Testis (tissue), 2 donors: ENCODE measurements at regions not wholly inside any gene's neighbourhood (a gene's known extent, or its start where the extent isn't known, plus 50 kb on each side); places are given as distances from the start of the nearest gene placed in this dataset.

ENCODE experiments used
- DNase-seq: peaks from one replicate; pipeline ENCODE4 v3.0.0-alpha.2; 2019
- H3K27ac ChIP-seq, 2 donors: fragments of 200-600 bp; sonication (generic); one replicate each; pipeline ENCODE4 v1.5.1; 2019
- H3K27me3 ChIP-seq: fragments of 200-600 bp; sonication (generic); one replicate; pipeline ENCODE4 v1.5.1; 2019
- H3K36me3 ChIP-seq: fragments of 200-600 bp; sonication (generic); one replicate; pipeline ENCODE4 v1.5.1; 2017; ENCODE audit warnings: low read depth; ENCODE audit errors: missing control alignments
- H3K4me1 ChIP-seq: fragments of 200-600 bp; sonication (generic); one replicate; pipeline ENCODE4 v1.5.1; 2019
- H3K4me3 ChIP-seq, 2 donors: fragments of 200-600 bp; sonication (generic); one replicate each; pipeline ENCODE4 v1.5.1; 2017 to 2019
- H3K9me3 ChIP-seq: fragments of 200-600 bp; sonication (generic); one replicate; pipeline ENCODE4 v1.5.1; 2017
- POLR2A ChIP-seq: fragments of 450-650 bp; IDR thresholded peaks from one replicate; pipeline ENCODE4 v1.6.1; 2017; ENCODE audit warnings: antibody characterized with exemption, mild to moderate bottlenecking, moderate library complexity
- WGBS, 2 donors: methylation state at CpG; one replicate each; pipeline ENCODE4 v1.1.5; 2018; 5-methylcytosine and 5-hydroxymethylcytosine counted together
- intact Hi-C: fragments of 100-400 bp; cut with DNase I; formaldehyde crosslinking; loops from one replicate; pipeline ENCODE4 v1.15.1; 2023; ENCODE audit warnings: low total_unique reads
- TF ChIP-seq, protein P1 (sequence below), 3 experiments: fragments of 450-650 bp in 2 of 3; fragments of 200-600 bp in 1 of 3; sonication (generic) in 1 of 3; IDR thresholded peaks; one replicate each; pipeline ENCODE4 v1.5.1; 2016 to 2019; ENCODE audit warnings: antibody characterized with exemption in 3 of 3, mild to moderate bottlenecking in 2 of 3, moderate library complexity in 1 of 3

DNA sequence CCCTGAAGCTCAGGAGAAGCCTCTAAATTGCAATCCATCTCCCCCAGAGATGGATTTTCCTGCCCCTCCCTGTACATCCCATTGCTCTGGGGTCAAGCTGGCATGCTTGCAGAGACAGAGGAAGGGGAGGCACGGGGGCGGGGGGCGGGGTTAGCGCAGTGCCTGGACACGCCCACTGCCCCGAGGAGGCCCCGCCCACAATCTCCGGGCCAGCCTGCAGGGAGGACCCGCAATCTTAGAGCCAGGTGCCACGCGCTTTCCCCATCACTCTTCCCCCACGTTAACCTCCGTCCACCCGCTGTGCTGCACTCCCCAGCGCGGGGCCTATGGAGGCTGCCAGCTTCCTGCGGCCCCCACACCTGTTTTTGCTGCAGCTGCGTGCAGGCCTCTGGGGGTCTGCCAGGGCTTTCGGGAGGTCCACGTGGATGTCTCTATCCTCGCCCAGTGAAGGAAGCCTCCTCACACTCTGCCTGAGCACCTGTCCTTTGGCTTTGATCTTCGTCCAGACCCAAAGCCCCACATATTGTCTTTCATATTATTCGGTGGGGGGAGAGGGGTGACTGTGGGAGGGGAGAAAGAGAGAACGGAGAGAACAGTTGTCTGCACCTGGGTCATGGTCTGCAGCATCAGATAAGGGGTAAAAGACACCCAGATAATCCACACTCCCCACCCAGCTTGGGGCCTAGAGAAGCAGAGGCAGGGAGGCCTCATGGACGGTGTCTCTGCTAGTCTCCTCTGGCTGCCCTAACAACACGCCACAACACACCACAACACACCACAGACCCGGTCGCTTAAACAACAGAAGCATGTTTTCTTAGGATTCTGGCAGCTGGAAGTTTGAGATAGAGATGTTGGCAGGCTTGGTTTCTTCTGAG lies 118.0 kb upstream of the MEF2A start:
- Histone ChIP-seq H3K9me3 (no peaks in the 10 kb centered on the region), H3K27ac (no peak overlapping the region), H3K4me3 (peak overlapping the region in 1 of 2 donors; percentile 29), H3K4me1 (peaks cover 3% of the 10 kb centered on the region), H3K27me3 (no peaks in the 10 kb centered on the region), H3K36me3 (no peaks in the 10 kb centered on the region)
- intact Hi-C loops: no loop called here
- TF ChIP-seq POLR2A: no peak
- TF ChIP-seq, protein P1, sequence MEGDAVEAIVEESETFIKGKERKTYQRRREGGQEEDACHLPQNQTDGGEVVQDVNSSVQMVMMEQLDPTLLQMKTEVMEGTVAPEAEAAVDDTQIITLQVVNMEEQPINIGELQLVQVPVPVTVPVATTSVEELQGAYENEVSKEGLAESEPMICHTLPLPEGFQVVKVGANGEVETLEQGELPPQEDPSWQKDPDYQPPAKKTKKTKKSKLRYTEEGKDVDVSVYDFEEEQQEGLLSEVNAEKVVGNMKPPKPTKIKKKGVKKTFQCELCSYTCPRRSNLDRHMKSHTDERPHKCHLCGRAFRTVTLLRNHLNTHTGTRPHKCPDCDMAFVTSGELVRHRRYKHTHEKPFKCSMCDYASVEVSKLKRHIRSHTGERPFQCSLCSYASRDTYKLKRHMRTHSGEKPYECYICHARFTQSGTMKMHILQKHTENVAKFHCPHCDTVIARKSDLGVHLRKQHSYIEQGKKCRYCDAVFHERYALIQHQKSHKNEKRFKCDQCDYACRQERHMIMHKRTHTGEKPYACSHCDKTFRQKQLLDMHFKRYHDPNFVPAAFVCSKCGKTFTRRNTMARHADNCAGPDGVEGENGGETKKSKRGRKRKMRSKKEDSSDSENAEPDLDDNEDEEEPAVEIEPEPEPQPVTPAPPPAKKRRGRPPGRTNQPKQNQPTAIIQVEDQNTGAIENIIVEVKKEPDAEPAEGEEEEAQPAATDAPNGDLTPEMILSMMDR (IDR thresholded peaks at IDR 0.05): no peak
- DNase-seq: peak; percentile 7
- 36 to 43% methylated on average over 27 to 28 of the region's 28 CpGs for WGBS, 2 donors

DNA sequence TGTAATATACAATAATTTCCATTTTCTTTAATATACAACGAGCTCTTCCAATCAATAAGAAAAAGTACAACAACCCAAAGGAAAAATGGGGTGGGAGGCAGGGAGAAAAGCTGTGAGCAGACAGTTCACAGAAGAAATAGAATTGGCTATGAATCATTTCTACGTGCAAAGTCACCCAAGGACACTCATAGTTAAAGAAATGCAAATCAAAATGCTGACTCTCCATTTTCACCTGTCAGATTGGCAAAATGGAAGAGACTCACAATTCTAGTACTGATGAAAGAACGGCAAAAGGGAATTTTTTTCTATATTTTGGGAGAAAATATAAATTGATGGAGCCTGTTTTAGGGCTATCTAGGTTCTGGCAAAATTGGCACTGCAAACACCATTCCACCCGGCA lies 116.3 kb upstream of the MEF2A start:
- Histone ChIP-seq H3K36me3 (no peaks in the 10 kb centered on the region), H3K9me3 (no peaks in the 10 kb centered on the region), H3K27me3 (no peaks in the 10 kb centered on the region), H3K4me1 (peaks cover 12% of the 10 kb centered on the region), H3K27ac (no peak overlapping the region), H3K4me3 (no peak overlapping the region)
- intact Hi-C loops: no loop called here
- WGBS, 2 donors: 81 to 82% methylated on average over 4 of the region's 4 CpGs
- TF ChIP-seq POLR2A: no peak
- TF ChIP-seq, protein P1 (IDR thresholded peaks at IDR 0.05): no peak
- no peak for DNase-seq

DNA sequence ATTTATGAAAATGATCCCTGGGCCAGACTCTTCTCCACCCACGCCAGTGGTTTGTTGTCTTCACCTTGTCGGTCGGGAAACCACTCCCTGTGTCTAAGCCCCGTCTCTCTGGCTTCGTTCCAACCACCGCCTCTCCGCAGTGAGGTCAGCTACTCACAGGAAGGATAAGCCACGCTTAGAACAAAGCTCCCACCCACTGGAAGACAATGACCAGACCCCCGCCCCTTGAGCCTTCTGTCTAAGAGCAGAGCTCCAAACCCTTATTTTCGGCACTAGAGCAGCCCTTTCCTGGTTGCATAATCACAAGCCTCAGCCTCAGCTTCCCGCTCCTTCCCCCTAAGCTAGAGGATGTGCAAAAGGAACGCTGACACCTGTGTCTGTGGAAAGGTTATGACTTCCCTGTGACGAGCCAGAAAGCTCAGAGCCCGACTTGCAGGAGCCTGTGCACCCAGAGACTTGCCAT lies 114.9 kb upstream of the MEF2A start:
- TF ChIP-seq, protein P1 (IDR thresholded peaks at IDR 0.05): no peak
- TF ChIP-seq POLR2A: no peak
- intact Hi-C loops: no loop called here
- Histone ChIP-seq H3K9me3 (no peaks in the 10 kb centered on the region), H3K4me1 (peaks cover 22% of the 10 kb centered on the region), H3K36me3 (no peaks in the 10 kb centered on the region), H3K27me3 (no peaks in the 10 kb centered on the region), H3K4me3 (no peak overlapping the region), H3K27ac (no peak overlapping the region)
- 72 to 80% methylated on average over 14 of the region's 14 CpGs for WGBS, 2 donors
- no peak for DNase-seq

DNA sequence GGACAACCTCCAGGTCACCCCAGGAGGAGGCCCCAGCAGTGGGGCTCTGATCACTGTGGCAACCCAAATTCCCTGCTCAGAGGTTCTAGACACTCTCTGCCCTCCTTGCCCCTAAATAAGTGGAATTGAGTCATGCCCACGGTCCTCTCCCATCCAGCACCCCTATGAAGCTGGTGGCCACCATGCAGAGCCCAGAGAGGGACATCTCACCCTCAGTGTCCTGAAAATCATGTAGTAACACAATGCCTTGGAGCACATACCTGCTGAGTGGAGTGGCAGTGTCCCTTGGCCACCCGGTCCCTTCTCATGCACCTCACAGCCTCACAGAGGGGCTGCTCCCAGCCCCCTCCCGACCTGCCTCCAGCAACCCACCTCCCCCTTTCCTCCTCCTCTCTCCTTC lies 114.3 kb upstream of the MEF2A start:
- DNase-seq: no peak
- TF ChIP-seq, protein P1 (IDR thresholded peaks at IDR 0.05): no peak
- TF ChIP-seq POLR2A: no peak
- peaks cover 22% of the 10 kb centered on the region for H3K4me1 ChIP-seq
- H3K9me3 ChIP-seq: no peaks in the 10 kb centered on the region
- H3K36me3 ChIP-seq: no peaks in the 10 kb centered on the region
- H3K4me3 ChIP-seq: no peak overlapping the region
- no peaks in the 10 kb centered on the region for H3K27me3 ChIP-seq
- no peak overlapping the region for H3K27ac ChIP-seq
- WGBS, 2 donors: 88 to 92% methylated on average over 2 to 3 of the region's 3 CpGs
- intact Hi-C loops: no loop called here

DNA sequence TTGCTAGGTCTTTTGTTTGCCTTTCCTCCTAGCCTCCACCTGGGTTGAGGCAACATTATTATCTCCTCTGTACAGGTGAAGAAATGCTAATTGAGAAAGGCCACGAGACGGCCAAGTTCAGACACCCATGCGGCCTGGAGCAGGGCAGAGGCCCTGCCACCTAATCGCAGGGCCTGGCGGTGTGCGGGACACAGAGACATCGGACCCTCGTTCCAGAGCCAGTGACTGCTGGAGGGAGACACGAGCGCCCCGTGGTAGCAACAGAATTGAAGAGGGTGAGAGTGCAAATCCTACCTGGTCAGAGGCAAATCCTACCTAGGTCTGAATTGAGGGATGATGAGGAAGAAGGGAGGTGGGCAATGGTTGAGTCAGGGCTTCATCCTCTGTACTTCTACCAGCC lies 113.8 kb upstream of the MEF2A start:
- intact Hi-C loops: no loop called here
- DNase-seq: no peak
- no peaks in the 10 kb centered on the region for H3K9me3 ChIP-seq
- no peak overlapping the region for H3K27ac ChIP-seq
- peaks cover 22% of the 10 kb centered on the region for H3K4me1 ChIP-seq
- 93 to 94% methylated on average over 11 of the region's 11 CpGs for WGBS, 2 donors
- H3K4me3 ChIP-seq: no peak overlapping the region
- no peak for TF ChIP-seq POLR2A
- TF ChIP-seq, protein P1 (IDR thresholded peaks at IDR 0.05): no peak
- no peaks in the 10 kb centered on the region for H3K36me3 ChIP-seq
- no peaks in the 10 kb centered on the region for H3K27me3 ChIP-seq
